ENCODE measurements at regions not wholly inside any gene's neighbourhood (a gene's known extent, or its start where the extent isn't known, plus 50 kb on each side); places are given as distances from the start of the nearest gene placed in this dataset.

GRCh38 chr2:9756692-9757250 is 86.5 kb upstream of the TAF1B start:
- no peak for TF ChIP-seq CTCF (IDR thresholded peaks at IDR 0.05)

- no peak for TF ChIP-seq CTCF (IDR thresholded peaks at IDR 0.05)
Observed at GRCh38 chr2:9757501-9758264, 85.6 kb upstream of the TAF1B start.

- no peak for TF ChIP-seq CTCF (IDR thresholded peaks at IDR 0.05)
Observed at GRCh38 chr2:9758741-9759140, 84.5 kb upstream of the TAF1B start.

GRCh38 chr2:9760069-9760901 is 83.0 kb upstream of the TAF1B start:
- TF ChIP-seq CTCF (IDR thresholded peaks at IDR 0.05), result no peak

GRCh38 chr2:9760902-9761228 is 82.4 kb upstream of the TAF1B start:
- no peak for TF ChIP-seq CTCF (IDR thresholded peaks at IDR 0.05)

- no peak for TF ChIP-seq CTCF (IDR thresholded peaks at IDR 0.05)
Observed at GRCh38 chr2:9761577-9761976, 81.7 kb upstream of the TAF1B start.

GRCh38 chr2:9762164-9762563 is 81.1 kb upstream of the TAF1B start:
- TF ChIP-seq CTCF (IDR thresholded peaks at IDR 0.05), result no peak

Measured in LNCAP (cell line).